NT2/D1 (cell line): ENCODE measurements at regions not wholly inside any gene's neighbourhood (a gene's known extent, or its start where the extent isn't known, plus 50 kb on each side); places are given as distances from the start of the nearest gene placed in this dataset.

Source experiments
- DNase-seq: peaks from one replicate; pipeline ENCODE4 v3.0.0-alpha.2; 2011; ENCODE audit warnings: low read depth, low spot score
- H3K27me3 ChIP-seq: 2 replicates; pipeline ENCODE4 v1.6.0; 2011; ENCODE audit warnings: mild to moderate bottlenecking; ENCODE audit not compliant: insufficient read length, insufficient read depth
- H3K36me3 ChIP-seq: 2 replicates; pipeline ENCODE4 v1.6.1; 2011; ENCODE audit warnings: mild to moderate bottlenecking, low read length, mixed read lengths; ENCODE audit not compliant: insufficient read depth, insufficient read length
- H3K4me1 ChIP-seq: 2 replicates; pipeline ENCODE4 v1.5.1; 2011; ENCODE audit not compliant: insufficient read depth, insufficient read length
- H3K4me3 ChIP-seq: 2 replicates; pipeline ENCODE4 v1.5.1; 2011; ENCODE audit warnings: low read depth; ENCODE audit not compliant: insufficient read length
- H3K9ac ChIP-seq: 2 replicates; pipeline ENCODE4 v1.6.0; 2011; ENCODE audit warnings: low read depth; ENCODE audit not compliant: insufficient read length
- H3K9me3 ChIP-seq: 2 replicates; pipeline ENCODE4 v1.5.1; 2011; ENCODE audit warnings: mild to moderate bottlenecking, low read length; ENCODE audit not compliant: insufficient read depth
- SUZ12 ChIP-seq: IDR thresholded peaks from 2 replicates; pipeline ENCODE4 v1.6.1; 2011; ENCODE audit not compliant: insufficient read length, insufficient read depth; ENCODE audit errors: extremely low read depth
- YY1 ChIP-seq: IDR thresholded peaks from 2 replicates; pipeline ENCODE4 v1.6.1; 2011; ENCODE audit not compliant: insufficient read length, insufficient read depth
- ZNF274 ChIP-seq: IDR thresholded peaks from 2 replicates; pipeline ENCODE4 v1.6.1; 2011; ENCODE audit warnings: mild to moderate bottlenecking, low read depth, low read length

DNA sequence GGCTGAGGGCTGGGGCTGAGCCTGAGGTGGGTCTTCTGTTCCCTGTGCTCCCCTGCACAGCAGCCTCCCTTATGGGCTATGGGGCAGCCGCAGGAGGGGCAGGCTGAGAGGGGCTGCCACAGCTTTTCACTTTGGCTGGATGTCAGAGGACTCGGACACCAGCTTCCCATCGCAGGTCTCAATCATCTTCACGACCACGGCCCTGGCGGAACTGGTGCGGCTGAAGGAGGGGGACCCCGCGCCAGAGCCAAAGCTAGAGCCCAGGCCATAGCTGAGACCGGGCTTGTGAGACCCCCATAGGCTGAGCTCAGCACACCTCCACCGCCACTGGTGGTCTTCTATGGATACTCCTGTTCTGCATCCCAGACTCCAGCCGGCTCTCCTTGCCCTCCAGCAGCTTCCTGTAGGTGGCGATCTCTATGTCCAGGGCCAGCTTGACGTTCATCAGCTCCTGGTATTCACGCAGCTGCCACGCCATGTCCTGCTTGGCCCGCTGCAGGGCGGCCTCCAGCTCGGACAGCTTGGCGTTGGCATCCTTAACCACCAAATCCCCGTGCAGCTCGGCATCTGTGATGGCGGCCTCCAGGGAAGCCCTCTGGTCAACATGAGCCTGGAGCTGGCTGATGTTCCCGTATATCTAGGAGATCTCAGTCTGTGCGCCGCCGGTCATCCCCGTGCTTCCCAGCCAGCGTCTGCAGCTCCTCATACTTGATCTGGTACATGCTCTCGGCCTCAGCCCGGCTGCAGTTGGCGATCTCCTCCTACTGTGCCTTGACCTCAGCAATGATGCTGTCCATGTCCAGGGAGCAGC, 181.7 kb upstream of the SYNPR start:
- DNase-seq, result no peak
- H3K36me3 ChIP-seq, result no peaks in the 10 kb centered on the region

DNA sequence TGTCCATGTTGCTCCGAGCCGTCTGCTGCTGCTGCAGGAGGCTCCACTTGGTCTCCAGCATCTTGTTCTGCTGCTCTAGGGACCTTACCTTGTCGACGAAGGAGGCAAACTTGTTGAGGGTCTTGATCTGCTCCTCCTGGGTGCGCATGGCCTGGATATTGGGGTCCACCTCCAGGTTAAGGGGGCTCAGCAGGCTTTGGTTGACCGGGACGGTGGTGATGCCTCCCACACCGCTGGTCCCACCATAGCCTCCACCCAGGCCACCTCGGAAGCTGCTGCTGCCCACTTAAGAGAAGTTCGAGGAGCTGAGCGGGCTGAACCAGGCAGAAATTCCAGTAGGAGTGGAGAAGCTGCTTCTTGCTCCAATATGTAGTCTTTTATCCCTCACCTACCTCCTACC, 180.7 kb upstream of the SYNPR start:
- Histone ChIP-seq H3K27me3 (no peaks in the 10 kb centered on the region), H3K9ac (no peak overlapping the region), H3K4me1 (no peaks in the 10 kb centered on the region), H3K36me3 (no peaks in the 10 kb centered on the region), H3K4me3 (no peak overlapping the region), H3K9me3 (no peaks in the 10 kb centered on the region; the same call in 1 of the 2 replicates)
- TF ChIP-seq YY1, result no peak
- TF ChIP-seq ZNF274, result no peak
- TF ChIP-seq SUZ12, result no peak
- DNase-seq, result no peak

More for the DNA sequence above, 181.7 kb upstream of the SYNPR start:
- no peaks in the 10 kb centered on the region for H3K4me1 ChIP-seq
- no peak for TF ChIP-seq YY1
- TF ChIP-seq SUZ12, result no peak
- no peak for TF ChIP-seq ZNF274
- H3K9ac ChIP-seq, result no peak overlapping the region
- no peaks in the 10 kb centered on the region for H3K27me3 ChIP-seq
- no peak overlapping the region for H3K4me3 ChIP-seq
- no peaks in the 10 kb centered on the region; the same call in 1 of the 2 replicates for H3K9me3 ChIP-seq

DNA sequence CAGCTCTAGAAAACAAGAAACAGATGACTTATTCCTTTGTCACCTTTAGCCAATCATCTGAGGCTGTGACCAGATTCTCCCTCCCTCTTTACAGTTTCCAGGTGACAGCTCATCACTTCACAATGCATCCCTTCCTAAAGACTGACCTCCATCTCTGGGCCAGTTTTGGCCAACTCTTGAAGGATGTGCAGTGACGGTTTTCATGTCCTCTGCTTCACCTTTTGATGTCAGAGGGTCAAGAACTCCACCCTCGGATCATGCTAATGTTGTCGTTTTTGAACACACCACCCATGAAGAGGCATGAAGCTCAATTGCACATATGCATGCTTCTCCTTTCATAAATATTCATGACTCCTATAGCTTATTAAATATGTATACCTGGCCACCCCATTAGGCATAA, 161.2 kb upstream of the SYNPR start:
- H3K27me3 ChIP-seq, result no peaks in the 10 kb centered on the region
- no peak overlapping the region for H3K4me3 ChIP-seq
- no peak for TF ChIP-seq YY1
- TF ChIP-seq ZNF274, result no peak
- TF ChIP-seq SUZ12, result no peak
- H3K9ac ChIP-seq, result no peak overlapping the region
- H3K4me1 ChIP-seq, result no peaks in the 10 kb centered on the region
- H3K36me3 ChIP-seq, result no peaks in the 10 kb centered on the region
- no peak for DNase-seq
- peaks cover 13% of the 10 kb centered on the region; the same call in 1 of the 2 replicates for H3K9me3 ChIP-seq

DNA sequence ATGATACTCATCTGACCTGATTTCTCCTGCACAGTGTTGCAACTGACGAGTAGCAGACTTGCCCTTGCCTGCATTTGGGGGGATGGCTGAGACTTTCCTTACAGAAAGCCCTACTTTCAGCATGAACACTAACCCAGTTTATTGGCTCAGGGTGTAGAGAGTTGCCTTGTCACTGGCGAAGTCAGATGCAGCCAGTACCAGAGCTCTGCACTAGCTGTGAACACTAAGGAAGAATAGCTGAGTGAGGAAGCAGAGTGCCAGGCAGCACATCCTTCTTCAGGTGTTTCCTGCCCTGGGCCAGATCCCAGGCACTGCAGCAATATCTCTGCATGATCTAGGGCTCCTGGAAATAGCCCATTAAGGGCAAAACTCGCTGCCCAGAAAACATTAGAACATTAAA, 154.0 kb upstream of the SYNPR start:
- Histone ChIP-seq H3K27me3 (no peaks in the 10 kb centered on the region), H3K9ac (no peak overlapping the region), H3K36me3 (no peaks in the 10 kb centered on the region), H3K4me3 (no peak overlapping the region), H3K4me1 (no peaks in the 10 kb centered on the region), H3K9me3 (no peaks in the 10 kb centered on the region)
- DNase-seq, result no peak
- no peak for TF ChIP-seq ZNF274
- no peak for TF ChIP-seq SUZ12

DNA sequence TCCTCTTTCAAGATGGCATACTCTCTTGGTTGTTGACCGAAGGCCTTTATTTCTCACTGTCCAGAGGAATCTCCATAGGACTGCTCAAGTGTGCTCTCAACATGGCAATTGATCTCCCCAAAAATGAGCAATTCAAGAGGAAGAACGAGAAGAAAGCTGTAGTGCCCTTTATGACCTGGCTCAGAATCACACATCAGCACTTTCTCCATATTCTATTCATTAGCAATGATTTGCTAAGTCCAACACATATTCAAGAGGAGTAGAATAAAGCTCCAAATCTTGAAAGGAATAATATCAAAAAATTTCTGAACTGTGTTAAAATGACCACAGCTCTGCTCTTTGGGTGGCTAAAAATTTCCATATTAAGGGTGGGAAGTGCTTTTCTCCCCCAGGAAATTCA, 151.6 kb upstream of the SYNPR start:
- H3K27me3 ChIP-seq, result no peaks in the 10 kb centered on the region
- H3K4me1 ChIP-seq, result no peaks in the 10 kb centered on the region
- H3K4me3 ChIP-seq, result no peak overlapping the region
- H3K9ac ChIP-seq, result no peak overlapping the region
- DNase-seq, result no peak
- no peaks in the 10 kb centered on the region for H3K36me3 ChIP-seq
- H3K9me3 ChIP-seq, result no peaks in the 10 kb centered on the region
- TF ChIP-seq SUZ12 (no peak), YY1 (no peak), ZNF274 (no peak)

DNA sequence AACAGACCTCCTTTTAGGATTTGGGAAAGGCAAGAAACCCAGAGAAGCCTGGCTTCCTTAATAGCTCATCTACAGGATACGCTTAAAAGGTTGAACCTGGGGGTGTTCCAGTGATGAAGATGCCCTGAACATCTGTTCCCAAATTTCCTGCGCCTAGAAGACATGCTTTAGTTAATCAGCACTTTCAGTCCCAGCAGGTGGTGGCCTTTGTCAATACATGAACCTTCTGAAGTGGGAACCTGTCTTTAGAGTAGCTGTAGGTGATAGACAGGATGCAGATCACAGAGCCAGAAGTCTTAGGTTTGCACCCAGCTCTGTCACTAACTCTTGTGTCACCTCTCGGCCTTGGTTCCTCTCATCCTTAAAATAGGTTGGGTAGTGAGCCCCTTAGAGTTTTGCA, 149.7 kb upstream of the SYNPR start:
- TF ChIP-seq SUZ12 (no peak), YY1 (no peak), ZNF274 (no peak)
- Histone ChIP-seq H3K9me3 (no peaks in the 10 kb centered on the region), H3K9ac (no peak overlapping the region), H3K4me3 (no peak overlapping the region), H3K27me3 (no peaks in the 10 kb centered on the region), H3K36me3 (no peaks in the 10 kb centered on the region), H3K4me1 (no peaks in the 10 kb centered on the region)
- no peak for DNase-seq

DNA sequence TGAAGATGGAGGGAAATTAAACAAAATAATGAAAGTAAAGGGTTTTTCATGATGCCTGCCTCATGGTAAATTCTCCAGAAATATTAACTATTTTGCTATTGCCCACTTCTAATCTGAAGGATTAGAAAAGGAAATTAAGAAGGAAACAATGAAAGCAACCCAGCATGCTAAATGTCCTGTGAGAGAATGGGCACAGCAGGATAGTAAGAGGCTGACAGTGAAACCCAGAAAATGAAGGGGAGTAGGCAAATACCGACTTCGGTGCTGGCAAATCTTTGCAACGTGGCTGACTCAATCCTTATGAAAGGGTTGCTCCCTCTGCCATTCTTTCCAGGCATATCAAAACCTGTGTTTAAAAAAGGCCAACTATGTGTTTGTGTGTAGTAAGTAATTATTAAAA, 147.5 kb upstream of the SYNPR start:
- Histone ChIP-seq H3K4me3 (no peak overlapping the region), H3K9me3 (peaks cover 4% of the 10 kb centered on the region; the same call in 1 of the 2 replicates), H3K27me3 (no peaks in the 10 kb centered on the region), H3K9ac (no peak overlapping the region), H3K4me1 (no peaks in the 10 kb centered on the region), H3K36me3 (no peaks in the 10 kb centered on the region)
- no peak for DNase-seq
- TF ChIP-seq ZNF274, result no peak
- TF ChIP-seq YY1, result no peak
- TF ChIP-seq SUZ12, result no peak
